GM12878 (cell line): ENCODE measurements at regions not wholly inside any gene's neighbourhood (a gene's known extent, or its start where the extent isn't known, plus 50 kb on each side); places are given as distances from the start of the nearest gene placed in this dataset.
A peak's percentile ranks its signal among the peaks of the same experiment; 100 is the strongest.
"Not testable (repeated sequence)": the region's sequence is repeated elsewhere in the genome, so short reads cannot be mapped to it uniquely, and the experiment has no call there.

Experiments
- ATAC-seq: fragments of 200-7000 bp; cut with Tn5 transposase; 3 replicates; pipeline ENCODE4 v1.9.1; 2020; ENCODE audit warnings: mild to moderate bottlenecking, moderate library complexity
- BruUV-seq: library from RNA; stranded (reverse); fragments of 400-500 nt; replicated peaks from 2 replicates; lab custom pipeline; 2021; lab: Mats Ljungman, UMichigan
- CTCF ChIA-PET: fragments of 300-600 bp; sonication (Branson Sonifier 250); formaldehyde crosslinking; extraction: SDS; loops from one replicate; lab custom pipeline; 2021; ENCODE audit warnings: inconsistent platforms; lab: Yijun Ruan, JAX
- POLR2A ChIA-PET: fragments of 350-600 bp; formaldehyde crosslinking; extraction: SDS; loops from one replicate; lab custom pipeline; 2021; ENCODE audit warnings: inconsistent platforms; lab: Charles Lee
- RAD21 ChIA-PET: fragments of 300-600 bp; sonication (Branson Sonifier 250); formaldehyde crosslinking; loops from one replicate; lab custom pipeline; 2023; ENCODE audit warnings: antibody characterized with exemption; ENCODE audit not compliant: unreplicated experiment; lab: Charles Lee
- SMC1A ChIA-PET: fragments of 300-600 bp; sonication (Branson Sonifier 250); formaldehyde crosslinking; loops from one replicate; lab custom pipeline; 2023; ENCODE audit not compliant: unreplicated experiment, uncharacterized antibody; lab: Charles Lee
- DNase-seq: peaks from one replicate; pipeline ENCODE4 v3.0.0-alpha.2; 2011; ENCODE audit warnings: low read depth, low spot score
- FAIRE-seq: peaks from 3 replicates; lab custom pipeline; 2011; peaks lifted over from hg19 to GRCh38; lab: Jason Lieb, UNC
- H2AFZ ChIP-seq: 2 replicates; pipeline ENCODE4 v1.6.0; 2011; ENCODE audit warnings: low read depth, low read length, control low read depth; ENCODE audit not compliant: control insufficient read depth
- H3K27ac ChIP-seq: 2 replicates; pipeline ENCODE4 v1.5.1; 2011; ENCODE audit warnings: control low read depth; ENCODE audit not compliant: control insufficient read depth, insufficient read depth
- H3K27me3 ChIP-seq, 2 experiments: replicated peaks in 1 of 2; 2 replicates each; pipeline versions ENCODE4 v1.6.0 to v1.6.1; 2011; ENCODE audit warnings: low read length in 1 of 2; ENCODE audit not compliant: control insufficient read depth in 2 of 2, insufficient read depth in 2 of 2
- H3K36me3 ChIP-seq, 2 experiments: 2 replicates each; pipeline ENCODE4 v1.5.1; 2011; ENCODE audit warnings: low read length in 1 of 2; ENCODE audit not compliant: control insufficient read depth in 2 of 2, insufficient read depth in 2 of 2
- H3K4me1 ChIP-seq: 2 replicates; pipeline ENCODE4 v1.6.1; 2011; ENCODE audit warnings: mild to moderate bottlenecking, low read length, moderate library complexity, mixed read lengths; ENCODE audit not compliant: control insufficient read depth, insufficient read depth
- H3K4me2 ChIP-seq: 2 replicates; pipeline ENCODE4 v1.6.0; 2011; ENCODE audit warnings: control low read depth; ENCODE audit not compliant: control insufficient read depth, insufficient read depth
- H3K4me3 ChIP-seq: fragments of 200-600 bp; sonication (generic); 2 replicates; pipeline ENCODE4 v1.5.1; 2016
- H3K79me2 ChIP-seq: 2 replicates; pipeline ENCODE4 v1.6.0; 2011; ENCODE audit warnings: low read length; ENCODE audit not compliant: control insufficient read depth, insufficient read depth
- H3K9ac ChIP-seq: 2 replicates; pipeline ENCODE4 v1.8.0; 2011; ENCODE audit warnings: low read length, control low read depth, mixed read lengths; ENCODE audit not compliant: control insufficient read depth, insufficient read depth
- H3K9me3 ChIP-seq: replicated peaks from 3 replicates; pipeline ENCODE4 v1.5.1; 2011; ENCODE audit warnings: mild to moderate bottlenecking, low read length; ENCODE audit not compliant: control insufficient read depth, insufficient read depth
- H4K20me1 ChIP-seq: 2 replicates; pipeline ENCODE4 v1.6.0; 2011; ENCODE audit not compliant: control insufficient read depth, insufficient read depth
- FOXM1 ChIP-seq: IDR thresholded peaks from 2 replicates; pipeline ENCODE4 v1.6.1; 2012; ENCODE audit warnings: low read depth, mild to moderate bottlenecking, inconsistent platforms, low read length, moderate library complexity
- MTA2 ChIP-seq: fragments of 450-650 bp; IDR thresholded peaks from 2 replicates; pipeline ENCODE4 v1.6.1; 2016; ENCODE audit warnings: low read depth, mild to moderate bottlenecking, moderate library complexity
- RCOR1 ChIP-seq: conservative IDR thresholded peaks from 2 replicates; pipeline ENCODE4 v1.6.1; 2012; ENCODE audit warnings: low read depth, low read length, improper control_type of control experiment
- WGBS: methylation state at CpG from one replicate; pipeline ENCODE4 v1.1.6; 2016; ENCODE audit warnings: low lambda C conversion rate; ENCODE audit not compliant: insufficient replicate concordance, insufficient coverage; ENCODE audit errors: missing lambda C conversion rate; 5-methylcytosine and 5-hydroxymethylcytosine counted together
- in situ Hi-C: fragments of 300-500 bp; cut with MboI; formaldehyde crosslinking; loops from 9 replicates; pipeline ENCODE4 v1.14.3; 2018; ENCODE audit warnings: mixed read lengths
- intact Hi-C: fragments of 100-400 bp; cut with micrococcal nuclease; formaldehyde crosslinking; loops from one replicate; pipeline ENCODE4 v1.14.2; 2022; ENCODE audit not compliant: unreplicated experiment
- TF ChIP-seq, protein P1 (sequence below): IDR thresholded peaks from 2 replicates; pipeline ENCODE4 v1.6.1; 2011; ENCODE audit warnings: mild to moderate bottlenecking, low read depth, low read length, moderate library complexity; ENCODE audit not compliant: insufficient replicate concordance
- TF ChIP-seq, protein P2 (sequence below): fragments of 450-650 bp; formaldehyde crosslinking; IDR thresholded peaks from 2 replicates; pipeline ENCODE4 v1.4.0; 2022; ENCODE audit warnings: mild to moderate bottlenecking, moderate library complexity
- TF ChIP-seq, protein P3 (sequence below): fragments of 450-650 bp; IDR thresholded peaks from 2 replicates; pipeline ENCODE4 v1.6.1; 2017; ENCODE audit warnings: mild to moderate bottlenecking

- TF ChIP-seq, protein P1, sequence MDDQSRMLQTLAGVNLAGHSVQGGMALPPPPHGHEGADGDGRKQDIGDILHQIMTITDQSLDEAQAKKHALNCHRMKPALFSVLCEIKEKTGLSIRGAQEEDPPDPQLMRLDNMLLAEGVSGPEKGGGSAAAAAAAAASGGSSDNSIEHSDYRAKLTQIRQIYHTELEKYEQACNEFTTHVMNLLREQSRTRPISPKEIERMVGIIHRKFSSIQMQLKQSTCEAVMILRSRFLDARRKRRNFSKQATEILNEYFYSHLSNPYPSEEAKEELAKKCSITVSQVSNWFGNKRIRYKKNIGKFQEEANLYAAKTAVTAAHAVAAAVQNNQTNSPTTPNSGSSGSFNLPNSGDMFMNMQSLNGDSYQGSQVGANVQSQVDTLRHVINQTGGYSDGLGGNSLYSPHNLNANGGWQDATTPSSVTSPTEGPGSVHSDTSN, result no peak
- TF ChIP-seq, protein P2, sequence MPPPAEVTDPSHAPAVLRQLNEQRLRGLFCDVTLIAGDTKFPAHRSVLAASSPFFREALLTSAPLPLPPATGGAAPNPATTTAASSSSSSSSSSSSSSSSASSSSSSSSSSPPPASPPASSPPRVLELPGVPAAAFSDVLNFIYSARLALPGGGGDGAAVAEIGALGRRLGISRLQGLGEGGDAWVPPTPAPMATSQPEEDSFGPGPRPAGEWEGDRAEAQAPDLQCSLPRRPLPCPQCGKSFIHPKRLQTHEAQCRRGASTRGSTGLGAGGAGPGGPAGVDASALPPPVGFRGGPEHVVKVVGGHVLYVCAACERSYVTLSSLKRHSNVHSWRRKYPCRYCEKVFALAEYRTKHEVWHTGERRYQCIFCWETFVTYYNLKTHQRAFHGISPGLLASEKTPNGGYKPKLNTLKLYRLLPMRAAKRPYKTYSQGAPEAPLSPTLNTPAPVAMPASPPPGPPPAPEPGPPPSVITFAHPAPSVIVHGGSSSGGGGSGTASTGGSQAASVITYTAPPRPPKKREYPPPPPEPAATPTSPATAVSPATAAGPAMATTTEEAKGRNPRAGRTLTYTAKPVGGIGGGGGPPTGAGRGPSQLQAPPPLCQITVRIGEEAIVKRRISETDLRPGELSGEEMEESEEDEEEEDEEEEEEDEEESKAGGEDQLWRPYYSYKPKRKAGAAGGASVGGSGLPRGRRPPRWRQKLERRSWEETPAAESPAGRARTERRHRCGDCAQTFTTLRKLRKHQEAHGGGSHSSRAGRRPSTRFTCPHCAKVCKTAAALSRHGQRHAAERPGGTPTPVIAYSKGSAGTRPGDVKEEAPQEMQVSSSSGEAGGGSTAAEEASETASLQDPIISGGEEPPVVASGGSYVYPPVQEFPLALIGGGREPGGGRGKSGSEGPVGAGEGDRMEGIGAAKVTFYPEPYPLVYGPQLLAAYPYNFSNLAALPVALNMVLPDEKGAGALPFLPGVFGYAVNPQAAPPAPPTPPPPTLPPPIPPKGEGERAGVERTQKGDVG (CRISPR knock-in tag), result no peak
- TF ChIP-seq FOXM1, result no peak
- TF ChIP-seq RCOR1, result no peak
Observed at GRCh38 chr2:109048163-109048562, 59.1 kb upstream of the EDAR start (continued).

DNA sequence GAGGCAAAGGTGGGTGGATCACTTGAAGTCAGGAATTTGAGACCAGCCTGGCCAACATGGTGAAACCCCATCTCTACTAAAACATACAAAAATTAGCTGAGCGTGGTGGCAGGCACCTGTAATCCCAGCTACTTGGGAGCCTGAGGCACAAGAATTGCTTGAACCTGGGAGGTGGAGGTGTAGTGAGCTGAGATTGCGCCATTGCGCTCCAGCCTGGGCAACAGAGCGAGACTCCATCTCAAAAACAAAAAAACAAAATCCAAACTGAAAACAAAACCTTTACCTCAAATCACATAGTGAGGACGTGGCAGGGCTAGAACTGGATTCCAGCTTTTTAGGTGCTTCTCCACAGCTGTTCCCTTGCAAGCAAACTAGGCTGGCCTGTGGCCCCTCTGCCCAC, 58.5 kb upstream of the EDAR start:
- H3K36me3 ChIP-seq, H2AFZ ChIP-seq, in situ Hi-C loops, POLR2A ChIA-PET, H3K27me3 ChIP-seq, H3K4me3 ChIP-seq, H3K9ac ChIP-seq, H3K4me1 ChIP-seq, H3K9me3 ChIP-seq, H4K20me1 ChIP-seq, H3K4me2 ChIP-seq, BruUV-seq, H3K27ac ChIP-seq, FAIRE-seq, H3K79me2 ChIP-seq, DNase-seq: not testable (repeated sequence)
- TF ChIP-seq MTA2, result peak; percentile 47; the same call in 1 of the 2 replicates
- TF ChIP-seq, protein P3, sequence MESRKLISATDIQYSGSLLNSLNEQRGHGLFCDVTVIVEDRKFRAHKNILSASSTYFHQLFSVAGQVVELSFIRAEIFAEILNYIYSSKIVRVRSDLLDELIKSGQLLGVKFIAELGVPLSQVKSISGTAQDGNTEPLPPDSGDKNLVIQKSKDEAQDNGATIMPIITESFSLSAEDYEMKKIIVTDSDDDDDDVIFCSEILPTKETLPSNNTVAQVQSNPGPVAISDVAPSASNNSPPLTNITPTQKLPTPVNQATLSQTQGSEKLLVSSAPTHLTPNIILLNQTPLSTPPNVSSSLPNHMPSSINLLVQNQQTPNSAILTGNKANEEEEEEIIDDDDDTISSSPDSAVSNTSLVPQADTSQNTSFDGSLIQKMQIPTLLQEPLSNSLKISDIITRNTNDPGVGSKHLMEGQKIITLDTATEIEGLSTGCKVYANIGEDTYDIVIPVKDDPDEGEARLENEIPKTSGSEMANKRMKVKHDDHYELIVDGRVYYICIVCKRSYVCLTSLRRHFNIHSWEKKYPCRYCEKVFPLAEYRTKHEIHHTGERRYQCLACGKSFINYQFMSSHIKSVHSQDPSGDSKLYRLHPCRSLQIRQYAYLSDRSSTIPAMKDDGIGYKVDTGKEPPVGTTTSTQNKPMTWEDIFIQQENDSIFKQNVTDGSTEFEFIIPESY, result peak; percentile 89
- ChIA-PET CTCF (interaction anchor here (1.0 to 1.8 kb wide), 3 partner anchors 9 to 120 kb away, joined by 3 to 6 read pairs (median 5); no protein-coding TSS in a partner anchor), RAD21 (interaction anchor here (0.9 to 3.3 kb wide), 7 partner anchors 16 to 472 kb away, joined by 3 to 15 read pairs (median 3); partner anchors contain the start of gene SH3RF3), SMC1A (interaction anchor here (0.8 to 2.6 kb wide), 9 partner anchors 8 to 466 kb away, joined by 3 to 8 read pairs (median 5); no protein-coding TSS in a partner anchor)
- 55% methylated on average over 5 of the region's 5 CpGs for WGBS
- intact Hi-C loops, result loop anchor here (10.0 kb wide), 1 partner anchor 467 kb away; no protein-coding TSS in a partner anchor
- peak; percentile 12 for ATAC-seq
